GM10248 (cell line): ENCODE measurements at regions not wholly inside any gene's neighbourhood (a gene's known extent, or its start where the extent isn't known, plus 50 kb on each side); places are given as distances from the start of the nearest gene placed in this dataset.

ENCODE experiments used
- CTCF ChIA-PET: fragments of 300-600 bp; sonication (Branson Sonifier 250); formaldehyde crosslinking; extraction: SDS; loops from one replicate; lab custom pipeline; 2021; ENCODE audit warnings: antibody characterized with exemption; lab: Yijun Ruan, JAX
- POLR2A ChIA-PET: fragments of 350-650 bp; sonication (Branson Sonifier 250); formaldehyde crosslinking; extraction: SDS; loops from one replicate; lab custom pipeline; 2020; ENCODE audit warnings: antibody characterized with exemption; lab: Yijun Ruan, JAX
- DNase-seq: peaks from one replicate; pipeline ENCODE4 v3.0.0; 2012; ENCODE audit errors: extremely low spot score
- TF ChIP-seq, protein P1 (sequence below): IDR thresholded peaks from 2 replicates; pipeline ENCODE4 v1.5.1; 2012; ENCODE audit warnings: mild to moderate bottlenecking, low read depth; ENCODE audit errors: extremely low read depth, missing control alignments, control extremely low read depth

DNA sequence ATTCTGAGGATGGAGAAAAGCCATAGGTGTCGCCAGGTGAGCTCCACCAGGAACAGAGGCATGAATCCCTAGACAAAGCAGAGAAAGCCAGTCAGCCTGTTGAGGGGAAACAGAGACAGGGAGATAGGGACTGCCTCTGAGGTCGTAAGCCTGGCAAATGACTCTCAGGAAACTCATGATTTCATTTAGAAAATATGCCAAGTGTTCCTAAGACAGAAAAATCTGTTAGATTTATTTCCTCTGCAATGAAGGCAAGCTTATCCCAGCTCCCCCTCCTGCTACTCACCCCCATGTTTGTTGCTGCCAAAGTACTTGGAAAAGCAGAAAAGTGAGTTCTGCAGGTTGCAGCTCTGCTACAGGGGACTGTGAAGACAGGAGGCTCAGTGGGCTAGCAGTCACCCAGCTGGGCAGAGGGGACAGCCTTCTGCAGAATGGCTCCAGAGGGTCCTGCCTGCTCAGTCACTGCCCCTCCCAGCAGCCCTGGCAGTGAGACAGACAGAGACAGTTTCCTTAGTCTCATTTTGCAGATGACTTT, 184.3 kb downstream of the ADRA2A start:
- TF ChIP-seq, protein P1, sequence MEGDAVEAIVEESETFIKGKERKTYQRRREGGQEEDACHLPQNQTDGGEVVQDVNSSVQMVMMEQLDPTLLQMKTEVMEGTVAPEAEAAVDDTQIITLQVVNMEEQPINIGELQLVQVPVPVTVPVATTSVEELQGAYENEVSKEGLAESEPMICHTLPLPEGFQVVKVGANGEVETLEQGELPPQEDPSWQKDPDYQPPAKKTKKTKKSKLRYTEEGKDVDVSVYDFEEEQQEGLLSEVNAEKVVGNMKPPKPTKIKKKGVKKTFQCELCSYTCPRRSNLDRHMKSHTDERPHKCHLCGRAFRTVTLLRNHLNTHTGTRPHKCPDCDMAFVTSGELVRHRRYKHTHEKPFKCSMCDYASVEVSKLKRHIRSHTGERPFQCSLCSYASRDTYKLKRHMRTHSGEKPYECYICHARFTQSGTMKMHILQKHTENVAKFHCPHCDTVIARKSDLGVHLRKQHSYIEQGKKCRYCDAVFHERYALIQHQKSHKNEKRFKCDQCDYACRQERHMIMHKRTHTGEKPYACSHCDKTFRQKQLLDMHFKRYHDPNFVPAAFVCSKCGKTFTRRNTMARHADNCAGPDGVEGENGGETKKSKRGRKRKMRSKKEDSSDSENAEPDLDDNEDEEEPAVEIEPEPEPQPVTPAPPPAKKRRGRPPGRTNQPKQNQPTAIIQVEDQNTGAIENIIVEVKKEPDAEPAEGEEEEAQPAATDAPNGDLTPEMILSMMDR, result no peak
- ChIA-PET POLR2A (no interaction called here), CTCF (interaction anchor here (1.3 kb wide), 1 partner anchor 37 kb away, joined by 3 read pairs; no protein-coding TSS in a partner anchor)
- no peak for DNase-seq

DNA sequence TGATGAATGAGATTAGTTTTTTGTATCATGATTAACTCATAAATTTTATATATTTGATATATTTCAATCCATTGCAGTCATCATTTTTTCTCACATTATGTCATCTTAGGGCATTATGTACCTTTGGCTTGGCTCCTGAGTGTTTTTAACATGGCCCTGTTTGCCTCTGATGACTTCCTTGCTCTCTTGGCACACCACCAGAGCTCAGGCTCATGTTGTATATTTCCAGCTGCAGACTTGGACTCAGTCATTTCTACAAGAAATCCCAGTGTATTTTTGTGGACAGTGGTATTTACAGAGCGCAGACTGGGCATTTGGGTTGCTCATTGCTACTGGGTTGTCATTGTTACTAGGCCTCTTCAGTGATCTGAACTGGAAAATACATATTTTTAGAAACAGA, 188.5 kb downstream of the ADRA2A start:
- ChIA-PET POLR2A (interaction anchor here (1.0 kb wide), 1 partner anchor 23 kb away, joined by 3 read pairs; no protein-coding TSS in a partner anchor), CTCF (interaction anchor here (1.6 kb wide), 1 partner anchor 38 kb away, joined by 3 read pairs; no protein-coding TSS in a partner anchor)
- TF ChIP-seq, protein P1, result no peak
- no peak for DNase-seq

DNA sequence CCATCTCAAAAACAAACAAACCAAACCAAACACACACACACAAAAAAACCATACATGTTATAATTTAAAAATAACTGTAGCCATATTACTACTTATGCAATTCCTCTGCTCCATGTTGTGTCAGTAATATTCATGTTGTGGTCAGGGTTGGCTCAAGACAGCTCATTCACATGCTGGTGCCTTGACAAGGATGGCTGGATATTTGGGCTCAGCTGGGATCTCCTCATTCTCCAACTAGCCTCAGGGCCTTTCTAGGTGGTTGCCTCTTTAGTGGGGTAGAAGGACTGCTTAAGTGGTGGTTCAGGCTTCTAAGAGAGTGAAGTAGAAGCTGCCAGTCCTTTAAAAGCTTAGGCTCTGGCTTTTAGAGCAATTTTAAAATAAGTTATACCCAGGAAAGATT, 189.3 kb downstream of the ADRA2A start:
- TF ChIP-seq, protein P1, result no peak
- ChIA-PET CTCF (interaction anchor here (0.9 to 1.6 kb wide), 3 partner anchors 12 to 84 kb away, joined by 3 read pairs; no protein-coding TSS in a partner anchor), POLR2A (interaction anchor here (1.0 kb wide), 1 partner anchor 23 kb away, joined by 3 read pairs; no protein-coding TSS in a partner anchor)
- no peak for DNase-seq

DNA sequence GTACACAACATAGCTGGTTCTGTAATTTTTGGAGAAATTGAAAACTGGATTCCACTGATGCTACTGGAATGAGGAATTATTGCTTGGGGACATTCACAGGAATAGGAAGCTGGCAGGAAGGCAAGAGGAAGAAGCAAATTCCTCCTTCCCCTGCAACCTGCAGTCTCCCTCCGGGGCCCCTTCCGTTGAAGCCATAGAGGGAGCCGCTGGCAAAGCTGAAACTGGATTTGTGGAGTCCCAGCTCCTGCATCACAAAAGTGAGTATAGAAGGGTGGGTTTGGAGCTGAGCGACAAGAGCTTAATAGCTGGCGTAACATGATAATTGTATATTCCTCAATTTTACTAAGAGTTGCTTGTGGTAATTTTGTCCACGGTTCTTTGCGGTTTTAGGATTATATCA, 190.8 kb downstream of the ADRA2A start:
- ChIA-PET POLR2A (no interaction called here), CTCF (no interaction called here)
- TF ChIP-seq, protein P1, result no peak
- DNase-seq, result no peak

DNA sequence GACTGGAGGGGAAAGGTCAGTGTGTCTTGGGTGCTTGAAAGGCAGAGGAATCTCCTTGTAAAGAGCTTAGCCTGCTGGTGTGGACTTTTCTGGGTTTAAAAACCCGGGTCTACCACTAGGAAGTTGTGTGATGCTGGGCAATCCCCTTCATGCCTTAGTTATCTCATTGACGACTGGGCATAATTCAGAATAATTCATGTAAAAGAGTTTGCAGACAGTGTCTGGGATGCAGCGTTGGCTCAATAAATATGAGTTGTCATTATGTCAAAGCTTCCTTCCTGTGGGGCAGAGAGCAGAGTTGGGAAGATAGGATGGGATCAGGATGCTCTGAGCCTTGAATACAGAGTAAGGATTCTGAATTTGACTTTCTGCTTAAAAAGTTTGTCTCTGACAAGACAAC, 196.4 kb downstream of the ADRA2A start:
- DNase-seq, result no peak
- POLR2A ChIA-PET, result no interaction called here
- CTCF ChIA-PET, result no interaction called here
- TF ChIP-seq, protein P1, result no peak

DNA sequence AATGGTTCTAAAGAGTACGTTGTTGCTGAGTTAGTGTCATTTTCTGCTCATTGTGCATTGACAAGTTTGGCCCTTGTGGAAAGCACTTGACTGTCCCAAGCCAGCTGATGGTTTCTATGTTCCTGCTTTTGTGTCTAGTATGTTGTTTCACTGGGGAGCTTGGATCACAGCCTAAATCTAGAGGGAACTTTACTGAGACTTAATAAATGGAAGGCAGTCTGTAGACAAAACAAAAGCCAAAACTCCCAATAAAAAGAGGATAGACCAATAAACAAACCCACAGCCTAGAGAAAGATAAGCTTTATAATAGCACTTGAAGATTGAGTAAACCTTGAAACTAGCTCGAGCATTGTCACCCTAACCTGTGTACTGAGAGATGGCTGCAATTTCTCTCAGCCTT, 196.8 kb downstream of the ADRA2A start:
- CTCF ChIA-PET, result no interaction called here
- TF ChIP-seq, protein P1, result no peak
- DNase-seq, result no peak
- POLR2A ChIA-PET, result no interaction called here

DNA sequence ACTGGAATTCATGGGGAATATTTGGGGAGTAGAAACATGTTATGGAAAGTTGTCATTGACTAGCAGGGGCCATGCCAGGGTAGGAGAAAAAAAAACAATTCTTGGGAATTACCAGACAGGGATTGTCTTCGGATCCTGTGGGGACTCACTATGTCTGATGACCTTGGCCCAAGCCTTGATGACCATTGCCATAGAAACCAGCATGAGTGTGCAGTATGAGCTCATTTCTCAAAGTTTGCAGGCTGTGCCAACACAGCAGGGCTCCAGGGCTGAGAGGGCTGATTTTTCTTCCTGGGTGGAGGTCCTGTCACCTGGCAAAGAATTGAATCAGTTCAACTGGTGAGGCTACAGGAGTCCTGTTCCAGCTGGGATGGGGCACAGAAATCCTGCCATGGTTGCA, 198.3 kb downstream of the ADRA2A start:
- ChIA-PET POLR2A (no interaction called here), CTCF (interaction anchor here (1.3 to 1.6 kb wide), 2 partner anchors 11 to 17 kb away, joined by 4 to 6 read pairs; no protein-coding TSS in a partner anchor)
- DNase-seq, result no peak
- TF ChIP-seq, protein P1, result no peak
